OCI-LY7 (cell line): ENCODE measurements at regions not wholly inside any gene's neighbourhood (a gene's known extent, or its start where the extent isn't known, plus 50 kb on each side); places are given as distances from the start of the nearest gene placed in this dataset.

Experiments
- EZH2phosphoT487 ChIP-seq: fragments of 200-600 bp; sonication (generic); IDR thresholded peaks from 2 replicates; pipeline ENCODE4 v1.6.1; 2018; ENCODE audit warnings: low read depth, borderline replicate concordance, mild to moderate bottlenecking, mixed run types, antibody characterized with exemption, low read length, moderate library complexity, mixed read lengths
- TF ChIP-seq, protein P1 (sequence below): fragments of 200-600 bp; sonication (generic); conservative IDR thresholded peaks from 2 replicates; pipeline ENCODE4 v1.5.1; 2014; ENCODE audit warnings: mild to moderate bottlenecking, antibody characterized with exemption, low read length, moderate library complexity, mixed read lengths

DNA sequence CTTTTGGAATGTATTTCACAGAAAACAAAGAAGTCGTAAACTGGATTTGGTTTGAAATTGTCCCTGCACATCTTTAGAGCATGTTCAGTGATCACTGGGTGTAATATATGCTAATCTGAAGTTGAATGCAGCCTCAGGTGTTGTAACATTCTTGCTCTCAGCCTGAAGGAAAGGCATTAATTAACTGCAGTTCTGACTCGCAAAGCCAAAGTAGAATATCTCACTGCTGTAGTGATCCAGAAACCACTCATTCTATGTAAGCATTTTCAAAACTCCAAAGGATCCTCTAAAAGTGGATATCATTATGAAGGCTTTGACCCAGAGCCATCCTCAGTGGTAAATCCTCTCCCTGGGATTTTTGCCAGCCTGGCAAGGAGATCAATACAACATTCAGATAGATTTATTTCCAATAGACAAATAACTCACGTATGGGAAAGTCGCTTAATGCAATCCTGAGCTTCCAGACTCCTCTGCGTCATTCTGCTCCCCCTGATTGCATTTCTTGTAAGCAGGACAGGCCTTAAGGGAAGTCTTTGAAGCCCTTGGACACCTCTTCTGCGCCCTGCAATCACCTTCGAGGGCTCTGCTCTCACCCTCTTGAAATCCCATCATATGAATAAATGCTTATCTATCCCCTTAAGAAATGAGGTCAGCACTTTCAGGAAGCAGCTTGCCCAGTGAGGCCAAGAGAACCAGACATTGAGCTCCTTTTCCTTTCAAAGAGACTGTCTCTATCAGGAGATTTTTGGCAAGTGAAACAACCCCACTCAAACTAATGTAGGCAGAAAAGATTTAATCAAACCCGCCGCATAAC is 301.7 kb upstream of the NBEA start:
- TF ChIP-seq, protein P1, sequence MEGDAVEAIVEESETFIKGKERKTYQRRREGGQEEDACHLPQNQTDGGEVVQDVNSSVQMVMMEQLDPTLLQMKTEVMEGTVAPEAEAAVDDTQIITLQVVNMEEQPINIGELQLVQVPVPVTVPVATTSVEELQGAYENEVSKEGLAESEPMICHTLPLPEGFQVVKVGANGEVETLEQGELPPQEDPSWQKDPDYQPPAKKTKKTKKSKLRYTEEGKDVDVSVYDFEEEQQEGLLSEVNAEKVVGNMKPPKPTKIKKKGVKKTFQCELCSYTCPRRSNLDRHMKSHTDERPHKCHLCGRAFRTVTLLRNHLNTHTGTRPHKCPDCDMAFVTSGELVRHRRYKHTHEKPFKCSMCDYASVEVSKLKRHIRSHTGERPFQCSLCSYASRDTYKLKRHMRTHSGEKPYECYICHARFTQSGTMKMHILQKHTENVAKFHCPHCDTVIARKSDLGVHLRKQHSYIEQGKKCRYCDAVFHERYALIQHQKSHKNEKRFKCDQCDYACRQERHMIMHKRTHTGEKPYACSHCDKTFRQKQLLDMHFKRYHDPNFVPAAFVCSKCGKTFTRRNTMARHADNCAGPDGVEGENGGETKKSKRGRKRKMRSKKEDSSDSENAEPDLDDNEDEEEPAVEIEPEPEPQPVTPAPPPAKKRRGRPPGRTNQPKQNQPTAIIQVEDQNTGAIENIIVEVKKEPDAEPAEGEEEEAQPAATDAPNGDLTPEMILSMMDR: no peak
- TF ChIP-seq EZH2phosphoT487: no peak
